ENCODE measurements at regions not wholly inside any gene's neighbourhood (a gene's known extent, or its start where the extent isn't known, plus 50 kb on each side); places are given as distances from the start of the nearest gene placed in this dataset.

GRCh38 chr1:101181930-101182329 lies 54.9 kb upstream of the S1PR1 start:
- dilution Hi-C loops (cut with MboI; ENCODE audit: extremely low pct_ligation_motif_present, low sequenced_read_pairs): no loop called here
- Histone ChIP-seq H3K27ac (ENCODE audit: insufficient read depth, low read depth, low read length) (peak overlapping the region; percentile 74), H3K4me3 (replicated peaks in 1 of 3; ENCODE audit: insufficient read depth in 1 of 3, low read depth in 1 of 3, low read length in 3 of 3) (no peak overlapping the region), H3K9ac (replicated peaks; ENCODE audit: extremely low read depth, insufficient read depth, low read length) (no peak overlapping the region), H3K36me3 (ENCODE audit: control insufficient read depth in 2 of 2, extremely low read depth in 1 of 2, insufficient read depth in 2 of 2, low read length in 2 of 2) (no peaks in the 10 kb centered on the region), H3K79me2 (ENCODE audit: control insufficient read depth, insufficient read depth, low read length) (no peaks in the 10 kb centered on the region), H3K9me3 (replicated peaks; ENCODE audit: control insufficient read depth, insufficient read depth, low read length) (no peaks in the 10 kb centered on the region), H3K4me2 (ENCODE audit: insufficient read depth, low read length) (peak overlapping the region; percentile 7), H3K4me1 (ENCODE audit: control insufficient read depth, extremely low read depth, insufficient read depth, low read length) (peaks cover 61% of the 10 kb centered on the region), H3K9me1 (replicated peaks; ENCODE audit: control insufficient read depth, extremely low read depth, insufficient read depth, low read length) (no peaks in the 10 kb centered on the region), H3K27me3 (ENCODE audit: control insufficient read depth in 2 of 2, insufficient read depth in 2 of 2, low read length in 2 of 2) (no peaks in the 10 kb centered on the region), H4K20me1 (replicated peaks; ENCODE audit: control insufficient read depth, extremely low read depth, insufficient read depth, low read length) (no peaks in the 10 kb centered on the region), H2AFZ (ENCODE audit: low read depth, low read length) (peak overlapping the region; percentile 68)
- no TSS peak for BruUV-seq (replicated peaks)
- intact Hi-C loops (cut with micrococcal nuclease): loop anchor here (1.0 to 2.0 kb wide), 4 partner anchors 8 to 54 kb away; no protein-coding TSS in a partner anchor
- TF ChIP-seq JUN (IDR thresholded peaks at IDR 0.05; ENCODE audit: borderline replicate concordance, insufficient read depth, insufficient read length, low read depth): peak; percentile 76
- peak; percentile 78 for TF ChIP-seq POLR2AphosphoS5 (IDR thresholded peaks at IDR 0.05; ENCODE audit: insufficient read depth, low read depth, low read length)
- TF ChIP-seq MYC (IDR thresholded peaks at IDR 0.05; ENCODE audit: low read depth, low read length): no peak
- peak; percentile 10 for TF ChIP-seq GATA2 (IDR thresholded peaks at IDR 0.05; ENCODE audit: insufficient read depth, insufficient read length, low read depth, low read length)
- no peak for TF ChIP-seq CTCF (IDR thresholded peaks at IDR 0.05; ENCODE audit: extremely low read depth in 1 of 2, insufficient read depth in 1 of 2, low read depth in 1 of 2, low read length in 2 of 2)
- peak; percentile 37 for TF ChIP-seq POLR2A (IDR thresholded peaks at IDR 0.05; ENCODE audit: low read depth, low read length)
- TF ChIP-seq EZH2 (IDR thresholded peaks at IDR 0.05; ENCODE audit: borderline replicate concordance, low read depth, low read length, severe bottlenecking): no peak
- TF ChIP-seq FOS (IDR thresholded peaks at IDR 0.05; ENCODE audit: borderline replicate concordance, insufficient read depth, low read length): peak; percentile 77
- TF ChIP-seq MAX (IDR thresholded peaks at IDR 0.05; ENCODE audit: insufficient read depth, insufficient read length): no peak
- ChIA-PET CTCF (interaction anchor here (1.0 kb wide), 2 partner anchors 45 to 107 kb away, joined by 3 read pairs; no protein-coding TSS in a partner anchor), POLR2A (no interaction called here)
- FAIRE-seq: peak; percentile 82
- DNase-seq (ENCODE audit: low read depth, low spot score): peak; percentile 91

Measured in endothelial cell of umbilical vein (primary cell).